Neural progenitor cell (in vitro differentiated cells): ENCODE measurements at regions not wholly inside any gene's neighbourhood (a gene's known extent, or its start where the extent isn't known, plus 50 kb on each side); places are given as distances from the start of the nearest gene placed in this dataset.

Experiments used
- DNase-seq: peaks from one replicate; pipeline ENCODE4 v3.0.0-alpha.2; 2016; ENCODE audit warnings: low spot score
- H2AFZ ChIP-seq: fragments of 200-600 bp; sonication (generic); replicated peaks from 2 replicates; pipeline ENCODE4 v1.6.1; 2016; ENCODE audit warnings: antibody characterized with exemption
- H3F3A ChIP-seq: fragments of 200-600 bp; sonication (generic); 2 replicates; pipeline ENCODE4 v1.6.1; 2016; ENCODE audit warnings: antibody characterized with exemption, low read depth
- H3K27ac ChIP-seq: fragments of 200-600 bp; sonication (generic); 2 replicates; pipeline ENCODE4 v1.5.1; 2016; ENCODE audit warnings: mild to moderate bottlenecking
- H3K27me3 ChIP-seq: fragments of 200-600 bp; sonication (generic); 2 replicates; pipeline ENCODE4 v1.6.1; 2016; ENCODE audit warnings: mild to moderate bottlenecking, moderate library complexity
- H3K36me3 ChIP-seq: fragments of 200-600 bp; sonication (generic); 2 replicates; pipeline ENCODE4 v1.5.1; 2016
- H3K4me1 ChIP-seq: fragments of 200-600 bp; sonication (generic); 2 replicates; pipeline ENCODE4 v1.6.1; 2016; ENCODE audit warnings: mixed run types
- H3K4me2 ChIP-seq: fragments of 200-600 bp; sonication (generic); 2 replicates; pipeline ENCODE4 v1.6.1; 2016
- H3K4me3 ChIP-seq: fragments of 200-600 bp; sonication (generic); 2 replicates; pipeline ENCODE4 v1.5.1; 2016
- H3K79me2 ChIP-seq: fragments of 200-600 bp; sonication (generic); 2 replicates; pipeline ENCODE4 v1.6.1; 2016; ENCODE audit warnings: low read depth
- H3K9ac ChIP-seq: fragments of 200-600 bp; sonication (generic); 2 replicates; pipeline ENCODE4 v1.6.1; 2016
- H3K9me3 ChIP-seq: fragments of 200-600 bp; sonication (generic); 2 replicates; pipeline ENCODE4 v1.5.1; 2016; ENCODE audit warnings: low read depth
- H4K20me1 ChIP-seq: fragments of 200-600 bp; sonication (generic); 2 replicates; pipeline ENCODE4 v1.6.1; 2016; ENCODE audit warnings: low read depth
- H3K27ac Mint-ChIP-seq: 3 replicates; pipeline ENCODE4 v1.8.0; 2021; ENCODE audit warnings: mixed read lengths
- H3K27me3 Mint-ChIP-seq: 2 replicates; pipeline ENCODE4 v1.8.0; 2022; ENCODE audit warnings: low read depth, mild to moderate bottlenecking, inconsistent platforms, moderate library complexity, mixed read lengths; ENCODE audit not compliant: insufficient read depth
- H3K36me3 Mint-ChIP-seq: 3 replicates; pipeline ENCODE4 v1.8.0; 2021; ENCODE audit warnings: mixed read lengths
- H3K4me1 Mint-ChIP-seq: 3 replicates; pipeline ENCODE4 v1.8.0; 2021; ENCODE audit warnings: mixed read lengths
- H3K4me3 Mint-ChIP-seq: 3 replicates; pipeline ENCODE4 v1.8.0; 2021; ENCODE audit warnings: mild to moderate bottlenecking, moderate library complexity, mixed read lengths
- H3K9me3 Mint-ChIP-seq: 3 replicates; pipeline ENCODE4 v1.8.0; 2020; ENCODE audit warnings: mixed read lengths
- EZH2 ChIP-seq: fragments of 200-600 bp; sonication (generic); IDR thresholded peaks from 2 replicates; pipeline ENCODE4 v1.6.1; 2017; ENCODE audit warnings: antibody characterized with exemption, mild to moderate bottlenecking, moderate library complexity
- EZH2phosphoT487 ChIP-seq: fragments of 200-600 bp; sonication (generic); IDR thresholded peaks from 2 replicates; pipeline ENCODE4 v1.6.1; 2017; ENCODE audit warnings: antibody characterized with exemption
- TF ChIP-seq, protein P1 (sequence below): fragments of 200-600 bp; sonication (generic); IDR thresholded peaks from 2 replicates; pipeline ENCODE4 v1.5.1; 2017; ENCODE audit warnings: antibody characterized with exemption, mild to moderate bottlenecking

DNA sequence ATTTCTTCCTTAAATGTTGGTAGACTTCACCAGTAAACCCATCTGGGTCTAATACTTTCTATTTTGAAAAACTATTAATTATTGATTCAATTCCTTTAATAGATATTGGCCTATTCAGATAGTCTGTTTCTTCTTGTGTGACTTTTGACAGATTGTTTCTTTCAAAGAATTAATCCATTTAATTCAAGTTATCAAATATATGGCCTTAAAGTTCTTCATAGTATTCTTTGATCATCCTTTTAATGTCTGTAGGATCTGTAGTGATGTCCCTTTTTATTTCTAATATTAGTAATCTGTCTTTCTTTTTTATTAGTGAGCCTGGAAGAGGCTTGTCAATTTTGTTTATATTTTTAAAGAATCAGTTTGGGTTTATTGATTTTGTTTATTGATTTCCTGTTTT, 190.0 kb downstream of the SLC38A4 start:
- H3K4me1 ChIP-seq: no peaks in the 10 kb centered on the region
- no peaks in the 10 kb centered on the region for H4K20me1 ChIP-seq
- Mint-ChIP-seq H3K27me3 (peaks cover 2% of the 10 kb centered on the region), H3K4me1 (no peaks in the 10 kb centered on the region), H3K9me3 (peaks cover 34% of the 10 kb centered on the region), H3K4me3 (no peak overlapping the region), H3K27ac (no peak overlapping the region), H3K36me3 (no peaks in the 10 kb centered on the region)
- H3K27ac ChIP-seq: no peak overlapping the region
- no peak overlapping the region for H3K9ac ChIP-seq
- H3F3A ChIP-seq: no peaks in the 10 kb centered on the region
- DNase-seq: no peak
- no peaks in the 10 kb centered on the region for H3K79me2 ChIP-seq
- H3K4me3 ChIP-seq: no peak overlapping the region
- H2AFZ ChIP-seq: no peak overlapping the region
- H3K27me3 ChIP-seq: no peaks in the 10 kb centered on the region
- no peak overlapping the region for H3K4me2 ChIP-seq
- no peaks in the 10 kb centered on the region for H3K36me3 ChIP-seq
- no peak for TF ChIP-seq EZH2
- TF ChIP-seq, protein P1, sequence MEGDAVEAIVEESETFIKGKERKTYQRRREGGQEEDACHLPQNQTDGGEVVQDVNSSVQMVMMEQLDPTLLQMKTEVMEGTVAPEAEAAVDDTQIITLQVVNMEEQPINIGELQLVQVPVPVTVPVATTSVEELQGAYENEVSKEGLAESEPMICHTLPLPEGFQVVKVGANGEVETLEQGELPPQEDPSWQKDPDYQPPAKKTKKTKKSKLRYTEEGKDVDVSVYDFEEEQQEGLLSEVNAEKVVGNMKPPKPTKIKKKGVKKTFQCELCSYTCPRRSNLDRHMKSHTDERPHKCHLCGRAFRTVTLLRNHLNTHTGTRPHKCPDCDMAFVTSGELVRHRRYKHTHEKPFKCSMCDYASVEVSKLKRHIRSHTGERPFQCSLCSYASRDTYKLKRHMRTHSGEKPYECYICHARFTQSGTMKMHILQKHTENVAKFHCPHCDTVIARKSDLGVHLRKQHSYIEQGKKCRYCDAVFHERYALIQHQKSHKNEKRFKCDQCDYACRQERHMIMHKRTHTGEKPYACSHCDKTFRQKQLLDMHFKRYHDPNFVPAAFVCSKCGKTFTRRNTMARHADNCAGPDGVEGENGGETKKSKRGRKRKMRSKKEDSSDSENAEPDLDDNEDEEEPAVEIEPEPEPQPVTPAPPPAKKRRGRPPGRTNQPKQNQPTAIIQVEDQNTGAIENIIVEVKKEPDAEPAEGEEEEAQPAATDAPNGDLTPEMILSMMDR: no peak
- TF ChIP-seq EZH2phosphoT487: no peak
- H3K9me3 ChIP-seq: peaks cover 9% of the 10 kb centered on the region

DNA sequence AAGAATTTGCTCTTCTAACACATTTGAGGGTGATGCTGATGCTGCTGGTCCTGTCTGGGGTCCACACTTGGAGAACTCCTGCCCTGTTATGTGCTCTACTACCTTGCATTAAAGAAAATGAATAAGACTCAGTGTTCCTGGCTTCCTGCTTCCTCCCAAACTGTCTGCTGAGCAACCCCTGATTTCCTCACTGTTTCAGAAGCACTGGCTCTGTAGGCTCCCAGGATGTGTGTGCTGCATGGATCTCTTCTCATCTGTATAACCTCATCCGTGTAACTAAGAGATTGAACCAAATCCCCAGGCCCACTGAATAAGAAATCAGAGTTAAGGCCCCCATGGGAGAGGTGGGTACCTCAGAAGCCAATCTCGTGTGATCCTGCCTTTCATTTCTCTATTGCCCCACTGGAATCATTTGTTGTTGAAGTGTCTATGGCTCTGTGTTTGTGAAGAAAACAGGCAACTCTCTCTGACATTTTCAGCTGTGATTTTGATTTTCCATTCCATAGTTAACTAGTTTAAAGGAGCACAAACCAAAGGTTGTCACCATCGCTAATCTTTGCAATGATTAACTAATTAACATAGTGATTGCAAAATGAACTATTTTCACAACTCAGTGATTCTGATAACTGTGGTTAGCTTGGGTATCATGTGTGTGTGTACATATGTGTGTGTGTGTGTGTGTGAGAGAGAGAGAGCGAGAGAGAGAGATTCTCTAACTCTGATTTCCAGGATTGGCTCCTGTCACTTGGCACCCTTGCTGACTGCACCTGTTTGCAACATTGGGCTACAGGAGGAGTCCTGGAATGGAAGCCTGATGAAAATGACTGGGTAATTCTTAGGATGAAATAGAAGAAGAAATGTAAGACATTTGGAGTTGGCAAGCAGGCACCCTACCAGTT, 196.2 kb downstream of the SLC38A4 start:
- Mint-ChIP-seq H3K36me3 (no peaks in the 10 kb centered on the region), H3K4me1 (no peaks in the 10 kb centered on the region)

DNA sequence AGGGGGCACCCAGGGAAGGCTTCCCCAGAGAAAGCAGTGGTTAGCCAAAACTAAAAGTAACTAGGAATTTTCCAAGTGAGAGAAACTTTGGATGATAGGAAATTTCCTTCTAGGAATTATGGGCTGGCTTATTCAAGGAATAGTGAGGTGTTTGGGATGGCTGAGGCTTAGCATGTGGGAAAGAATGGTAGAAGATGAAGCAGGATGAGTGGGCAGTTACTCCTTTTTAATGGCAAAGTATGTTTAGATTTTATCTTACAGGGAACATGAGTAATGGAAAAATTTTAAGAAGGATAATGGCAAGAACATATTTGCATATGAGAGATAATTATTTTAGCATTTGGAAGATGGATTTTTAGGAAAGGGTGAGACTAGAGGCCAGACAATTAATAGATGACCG, 197.6 kb downstream of the SLC38A4 start:
- H3F3A ChIP-seq: no peaks in the 10 kb centered on the region
- Mint-ChIP-seq H3K4me3 (no peak overlapping the region), H3K27me3 (no peaks in the 10 kb centered on the region), H3K36me3 (no peaks in the 10 kb centered on the region), H3K4me1 (no peaks in the 10 kb centered on the region), H3K27ac (no peak overlapping the region), H3K9me3 (no peaks in the 10 kb centered on the region)
- no peak overlapping the region for H3K9ac ChIP-seq
- no peak overlapping the region for H3K4me2 ChIP-seq
- H3K79me2 ChIP-seq: no peaks in the 10 kb centered on the region
- TF ChIP-seq EZH2 (no peak), EZH2phosphoT487 (no peak)
- TF ChIP-seq, protein P1: no peak
- no peaks in the 10 kb centered on the region for H3K9me3 ChIP-seq
- H3K27ac ChIP-seq: no peak overlapping the region
- no peak overlapping the region for H2AFZ ChIP-seq
- no peaks in the 10 kb centered on the region for H3K36me3 ChIP-seq
- H3K27me3 ChIP-seq: no peaks in the 10 kb centered on the region
- no peaks in the 10 kb centered on the region for H4K20me1 ChIP-seq
- H3K4me1 ChIP-seq: no peaks in the 10 kb centered on the region
- H3K4me3 ChIP-seq: no peak overlapping the region
- DNase-seq: no peak

More for the DNA sequence above, 196.2 kb downstream of the SLC38A4 start:
- Histone ChIP-seq H3K27me3 (no peaks in the 10 kb centered on the region), H3K4me2 (no peak overlapping the region), H3K4me1 (no peaks in the 10 kb centered on the region), H3F3A (no peaks in the 10 kb centered on the region), H3K79me2 (no peaks in the 10 kb centered on the region), H3K27ac (no peak overlapping the region), H3K36me3 (no peaks in the 10 kb centered on the region), H3K9ac (no peak overlapping the region), H2AFZ (no peak overlapping the region), H3K4me3 (no peak overlapping the region), H4K20me1 (no peaks in the 10 kb centered on the region), H3K9me3 (peaks cover 5% of the 10 kb centered on the region)
- no peak for TF ChIP-seq EZH2phosphoT487
- TF ChIP-seq, protein P1: no peak
- no peak for TF ChIP-seq EZH2
- no peaks in the 10 kb centered on the region for H3K27me3 Mint-ChIP-seq
- H3K4me3 Mint-ChIP-seq: no peak overlapping the region
- H3K27ac Mint-ChIP-seq: no peak overlapping the region
- DNase-seq: no peak
- no peaks in the 10 kb centered on the region for H3K9me3 Mint-ChIP-seq
